GM12865 (cell line): ENCODE measurements at regions not wholly inside any gene's neighbourhood (a gene's known extent, or its start where the extent isn't known, plus 50 kb on each side); places are given as distances from the start of the nearest gene placed in this dataset.

Experiments used
- DNase-seq: peaks from one replicate; pipeline ENCODE4 v3.0.0; 2010; ENCODE audit warnings: low read depth
- H3K4me3 ChIP-seq: 2 replicates; pipeline ENCODE4 v1.5.1; 2011; ENCODE audit warnings: mild to moderate bottlenecking, low read depth, low read length, control low read depth
- TF ChIP-seq, protein P1 (sequence below): IDR thresholded peaks from 2 replicates; pipeline ENCODE4 v1.5.1; 2011; ENCODE audit warnings: low read length, control low read depth, low read depth, inconsistent platforms; ENCODE audit not compliant: insufficient read depth; ENCODE audit errors: missing control alignments

DNA sequence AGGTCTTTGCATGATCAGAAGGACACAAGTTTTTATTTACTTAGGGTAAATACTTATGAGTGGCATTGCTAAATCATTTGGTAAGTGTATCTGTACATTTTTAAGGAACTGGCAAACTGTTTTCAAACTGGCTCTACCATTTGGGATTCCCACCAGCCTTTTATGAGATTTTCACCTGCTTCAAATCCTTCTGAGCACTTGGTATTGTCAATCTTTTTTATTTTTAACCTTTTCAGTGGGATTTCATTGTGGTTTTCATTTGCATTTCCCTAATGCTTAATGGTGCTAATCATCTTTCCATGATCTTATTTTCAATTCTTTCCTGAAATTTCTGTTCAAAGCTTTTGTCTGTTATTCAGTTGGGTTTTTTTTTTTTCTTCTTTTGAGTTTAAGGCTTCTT lies 475.6 kb downstream of the MAN2A1 start:
- TF ChIP-seq, protein P1, sequence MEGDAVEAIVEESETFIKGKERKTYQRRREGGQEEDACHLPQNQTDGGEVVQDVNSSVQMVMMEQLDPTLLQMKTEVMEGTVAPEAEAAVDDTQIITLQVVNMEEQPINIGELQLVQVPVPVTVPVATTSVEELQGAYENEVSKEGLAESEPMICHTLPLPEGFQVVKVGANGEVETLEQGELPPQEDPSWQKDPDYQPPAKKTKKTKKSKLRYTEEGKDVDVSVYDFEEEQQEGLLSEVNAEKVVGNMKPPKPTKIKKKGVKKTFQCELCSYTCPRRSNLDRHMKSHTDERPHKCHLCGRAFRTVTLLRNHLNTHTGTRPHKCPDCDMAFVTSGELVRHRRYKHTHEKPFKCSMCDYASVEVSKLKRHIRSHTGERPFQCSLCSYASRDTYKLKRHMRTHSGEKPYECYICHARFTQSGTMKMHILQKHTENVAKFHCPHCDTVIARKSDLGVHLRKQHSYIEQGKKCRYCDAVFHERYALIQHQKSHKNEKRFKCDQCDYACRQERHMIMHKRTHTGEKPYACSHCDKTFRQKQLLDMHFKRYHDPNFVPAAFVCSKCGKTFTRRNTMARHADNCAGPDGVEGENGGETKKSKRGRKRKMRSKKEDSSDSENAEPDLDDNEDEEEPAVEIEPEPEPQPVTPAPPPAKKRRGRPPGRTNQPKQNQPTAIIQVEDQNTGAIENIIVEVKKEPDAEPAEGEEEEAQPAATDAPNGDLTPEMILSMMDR, result no peak
- no peak for DNase-seq
- H3K4me3 ChIP-seq, result no peak overlapping the region

DNA sequence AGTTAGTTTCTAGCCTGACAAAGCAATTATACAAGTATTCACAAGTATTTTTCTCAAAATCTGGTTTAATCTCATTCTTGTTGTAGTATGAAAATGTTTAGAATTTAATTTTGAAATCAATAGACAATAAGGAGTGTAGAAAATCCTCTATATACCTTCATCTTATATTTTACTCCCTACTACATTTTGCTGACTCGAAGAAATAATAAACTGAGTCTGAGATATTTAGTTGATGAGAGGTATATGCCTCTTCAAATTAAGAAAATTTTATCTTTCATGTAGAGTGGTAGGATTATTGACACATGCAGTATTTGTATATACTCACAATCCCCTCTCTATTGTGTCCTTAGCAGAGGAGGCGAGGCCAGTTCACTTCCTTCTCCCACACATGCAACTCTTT lies 477.7 kb downstream of the MAN2A1 start:
- TF ChIP-seq, protein P1, result no peak
- H3K4me3 ChIP-seq, result no peak overlapping the region
- no peak for DNase-seq

DNA sequence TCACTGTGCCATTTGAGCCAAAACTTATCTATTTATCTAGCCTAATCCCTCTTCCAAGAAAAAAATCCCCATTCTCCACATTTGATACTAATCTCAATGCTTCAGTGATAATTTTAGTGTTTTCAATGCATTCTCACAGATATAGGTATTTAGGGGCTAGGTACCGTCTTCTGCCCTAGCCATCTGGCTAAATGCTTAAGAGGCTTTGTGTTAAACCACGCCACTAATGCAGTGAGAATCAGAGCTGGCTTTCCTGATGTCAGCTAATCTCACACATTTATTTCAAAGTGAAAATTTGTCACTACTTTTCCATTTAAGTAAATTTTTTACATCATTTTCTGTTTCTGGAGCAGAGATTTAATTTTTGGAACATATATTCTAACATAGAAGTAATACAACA lies 479.7 kb downstream of the MAN2A1 start:
- TF ChIP-seq, protein P1, result no peak
- no peak overlapping the region for H3K4me3 ChIP-seq
- no peak for DNase-seq

DNA sequence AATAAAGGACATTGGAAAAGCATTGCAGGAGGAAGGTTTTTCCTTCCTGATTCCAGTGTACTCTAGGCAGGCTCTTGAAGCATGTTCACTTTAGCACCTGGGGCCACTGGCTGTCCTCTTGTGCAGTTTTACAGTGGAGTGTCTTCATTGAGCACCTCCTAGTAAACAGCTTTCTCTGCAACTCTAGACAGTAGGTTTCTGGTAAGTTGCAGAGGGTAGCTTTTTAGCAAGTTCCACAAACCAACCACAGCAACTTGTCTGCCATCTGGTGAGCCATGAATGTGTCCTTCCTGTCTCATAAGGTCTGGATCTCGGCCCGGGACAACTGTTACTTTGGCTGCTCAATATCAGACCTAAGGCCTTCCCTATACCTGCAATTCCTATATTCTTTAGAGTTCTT lies 488.0 kb downstream of the MAN2A1 start:
- TF ChIP-seq, protein P1, result no peak
- no peak overlapping the region for H3K4me3 ChIP-seq
- no peak for DNase-seq

DNA sequence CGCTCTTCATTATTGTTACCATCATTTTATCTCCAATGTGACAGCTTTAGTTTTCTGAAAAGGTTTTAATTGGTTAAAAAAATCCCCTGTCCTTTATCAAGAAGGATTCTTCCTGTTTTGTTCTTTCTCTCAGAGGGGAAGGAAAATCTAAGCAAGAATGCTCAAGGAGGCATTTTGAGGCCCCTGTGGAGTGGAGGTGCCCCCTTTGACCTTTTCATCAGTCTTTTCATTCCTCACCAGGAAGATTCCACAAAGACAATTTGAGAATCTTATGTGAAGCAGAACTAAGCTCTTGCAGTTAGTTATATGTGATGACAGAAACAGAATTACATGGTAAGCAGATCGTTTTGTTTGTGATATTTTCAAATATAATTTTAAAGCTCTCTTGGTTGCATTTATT lies 489.6 kb downstream of the MAN2A1 start:
- no peak overlapping the region for H3K4me3 ChIP-seq
- DNase-seq, result no peak

DNA sequence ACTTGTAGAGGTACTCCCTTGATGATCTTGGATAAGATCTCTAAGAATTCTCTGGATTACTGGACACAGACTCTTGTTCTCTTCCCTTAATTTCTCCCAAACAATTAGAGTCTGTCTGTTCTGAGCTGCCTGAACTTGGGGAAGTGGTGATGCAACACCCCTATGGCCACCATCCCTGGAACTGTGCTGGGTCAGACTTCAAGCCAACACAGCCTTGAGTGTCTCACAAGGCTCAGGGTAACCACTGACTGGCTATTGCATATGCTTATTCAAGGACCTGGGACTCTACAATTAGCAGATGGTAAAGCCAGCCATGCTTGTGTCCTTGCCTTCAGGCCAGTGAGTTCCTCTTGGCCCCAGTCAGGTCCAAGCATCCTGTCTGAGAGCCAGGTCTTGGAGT lies 504.5 kb downstream of the MAN2A1 start:
- no peak overlapping the region for H3K4me3 ChIP-seq
- TF ChIP-seq, protein P1, result no peak
- DNase-seq, result no peak

More for the DNA sequence above, 489.6 kb downstream of the MAN2A1 start:
- TF ChIP-seq, protein P1, result no peak

DNA sequence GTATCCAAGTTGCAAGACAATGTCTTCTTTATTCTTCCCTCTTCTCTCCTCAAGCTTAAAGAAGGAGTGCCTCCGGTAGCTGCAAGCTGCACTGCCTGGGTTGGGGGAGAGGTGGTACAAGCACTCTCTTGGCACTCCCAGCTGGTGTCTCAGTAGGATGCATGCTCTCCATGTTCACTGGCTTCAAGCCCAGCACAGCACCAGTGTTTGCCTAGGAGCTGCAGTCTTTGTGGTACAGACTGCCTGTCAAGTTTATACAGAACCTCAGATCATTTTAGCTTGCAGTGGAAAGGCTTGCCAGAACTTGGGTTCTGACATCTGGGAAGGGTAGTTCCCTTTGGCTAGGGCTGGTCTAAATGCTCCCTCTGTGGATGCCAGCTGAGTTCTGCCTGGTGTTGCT lies 505.6 kb downstream of the MAN2A1 start:
- DNase-seq, result no peak
- no peak overlapping the region for H3K4me3 ChIP-seq
- TF ChIP-seq, protein P1, result no peak
